ENCODE measurements at regions not wholly inside any gene's neighbourhood (a gene's known extent, or its start where the extent isn't known, plus 50 kb on each side); places are given as distances from the start of the nearest gene placed in this dataset.

GRCh38 chr20:52577696-52578095 is 386.1 kb upstream of the ZFP64 start:
- Histone ChIP-seq H3K36me3 (no peaks in the 10 kb centered on the region), H3K4me1 (no peaks in the 10 kb centered on the region), H3K27me3 (no peaks in the 10 kb centered on the region), H3K27ac (no peak overlapping the region), H3K9me3 (peaks cover 0 to 5% (median 0%) of the 10 kb centered on the region in 3 donors), H3K4me3 (no peak overlapping the region)
- WGBS, 2 donors (ENCODE audit: low coverage in 1 of 2), result 70 to 100% methylated on average over 1 to 3 of the region's 3 CpGs
- TF ChIP-seq POLR2A (IDR thresholded peaks at IDR 0.05) (no peak), CTCF (IDR thresholded peaks at IDR 0.05) (no peak), POLR2AphosphoS5 (IDR thresholded peaks at IDR 0.05) (no peak), EP300 (IDR thresholded peaks at IDR 0.05) (no peak)
- ATAC-seq, result no peak

- no peaks in the 10 kb centered on the region for H3K4me1 ChIP-seq
- peaks cover 0 to 5% (median 0%) of the 10 kb centered on the region in 3 donors for H3K9me3 ChIP-seq
- no peak for ATAC-seq
- no peak overlapping the region for H3K4me3 ChIP-seq
- TF ChIP-seq EP300 (IDR thresholded peaks at IDR 0.05), result no peak
- no peak for TF ChIP-seq CTCF (IDR thresholded peaks at IDR 0.05)
- no peak for TF ChIP-seq POLR2A (IDR thresholded peaks at IDR 0.05)
- no peak for TF ChIP-seq POLR2AphosphoS5 (IDR thresholded peaks at IDR 0.05)
- no peak overlapping the region for H3K27ac ChIP-seq
- no peaks in the 10 kb centered on the region for H3K36me3 ChIP-seq
- 50 to 83% methylated on average over 1 of the region's 1 CpG for WGBS, 2 donors (ENCODE audit: low coverage in 1 of 2)
- no peaks in the 10 kb centered on the region for H3K27me3 ChIP-seq
These were observed 381.1 kb upstream of the ZFP64 start for GRCh38 chr20:52572687-52573086.

- Histone ChIP-seq H3K4me3 (no peak overlapping the region), H3K27ac (no peak overlapping the region), H3K9me3 (no peaks in the 10 kb centered on the region), H3K36me3 (no peaks in the 10 kb centered on the region), H3K4me1 (no peaks in the 10 kb centered on the region), H3K27me3 (peaks cover 3% of the 10 kb centered on the region)
- ATAC-seq, result no peak
- TF ChIP-seq POLR2A (IDR thresholded peaks at IDR 0.05) (no peak), CTCF (IDR thresholded peaks at IDR 0.05) (no peak), POLR2AphosphoS5 (IDR thresholded peaks at IDR 0.05) (no peak), EP300 (IDR thresholded peaks at IDR 0.05) (no peak)
- 100% methylated on average over 3 of the region's 3 CpGs for WGBS, 2 donors (ENCODE audit: low coverage in 1 of 2)
These were observed 377.6 kb upstream of the ZFP64 start for GRCh38 chr20:52569201-52569600.

- ATAC-seq, result no peak
- peaks cover 3% of the 10 kb centered on the region for H3K27me3 ChIP-seq
- H3K4me3 ChIP-seq, result no peak overlapping the region
- no peaks in the 10 kb centered on the region for H3K36me3 ChIP-seq
- H3K9me3 ChIP-seq, result peaks cover 0 to 3% (median 0%) of the 10 kb centered on the region in 3 donors
- no peak for TF ChIP-seq CTCF (IDR thresholded peaks at IDR 0.05)
- no peak for TF ChIP-seq POLR2A (IDR thresholded peaks at IDR 0.05)
- TF ChIP-seq POLR2AphosphoS5 (IDR thresholded peaks at IDR 0.05), result no peak
- no peak for TF ChIP-seq EP300 (IDR thresholded peaks at IDR 0.05)
- WGBS, 2 donors (ENCODE audit: low coverage in 1 of 2), result 90 to 100% methylated on average over 2 of the region's 2 CpGs
- H3K27ac ChIP-seq, result no peak overlapping the region
- H3K4me1 ChIP-seq, result no peaks in the 10 kb centered on the region
These were observed 374.0 kb upstream of the ZFP64 start for GRCh38 chr20:52565614-52566013.

GRCh38 chr20:52564594-52564993 is 373.0 kb upstream of the ZFP64 start:
- Histone ChIP-seq H3K27me3 (peaks cover 3% of the 10 kb centered on the region), H3K9me3 (peaks cover 0 to 13% (median 0%) of the 10 kb centered on the region in 3 donors), H3K27ac (no peak overlapping the region), H3K4me3 (no peak overlapping the region), H3K36me3 (no peaks in the 10 kb centered on the region), H3K4me1 (no peaks in the 10 kb centered on the region)
- 94 to 95% methylated on average over 3 to 4 of the region's 4 CpGs for WGBS, 2 donors (ENCODE audit: low coverage in 1 of 2)
- TF ChIP-seq CTCF (IDR thresholded peaks at IDR 0.05), result no peak
- no peak for TF ChIP-seq EP300 (IDR thresholded peaks at IDR 0.05)
- TF ChIP-seq POLR2A (IDR thresholded peaks at IDR 0.05), result no peak
- TF ChIP-seq POLR2AphosphoS5 (IDR thresholded peaks at IDR 0.05), result no peak
- ATAC-seq, result no peak

Data from gastroesophageal sphincter (tissue), 4 donors.